HCT116 (cell line): ENCODE measurements at regions not wholly inside any gene's neighbourhood (a gene's known extent, or its start where the extent isn't known, plus 50 kb on each side); places are given as distances from the start of the nearest gene placed in this dataset.

ENCODE experiments used
- ATAC-seq: fragments of 200-7000 bp; cut with Tn5 transposase; 2 replicates; pipeline ENCODE4 v1.9.1; 2020; ENCODE audit warnings: mild to moderate bottlenecking, moderate library complexity
- BruUV-seq: library from RNA; stranded (reverse); fragments of 400-500 nt; replicated peaks from 2 replicates; lab custom pipeline; 2021; lab: Mats Ljungman, UMichigan
- CTCF ChIA-PET: fragments of 300-600 bp; sonication (Branson Sonifier 250); formaldehyde crosslinking; loops from one replicate; lab custom pipeline; 2021; ENCODE audit warnings: antibody characterized with exemption; lab: Charles Lee
- POLR2A ChIA-PET: fragments of 300-600, 350-600 bp; sonication (Branson Sonifier 250); formaldehyde crosslinking; loops from one replicate; lab custom pipeline; 2021; ENCODE audit warnings: antibody characterized with exemption; lab: Charles Lee
- RAD21 ChIA-PET, 2 experiments: fragments of 300-600 bp; sonication (Branson Sonifier 250); formaldehyde crosslinking; loops; one replicate each; lab custom pipeline; 2023; ENCODE audit warnings: low total read pairs in 2 of 2; ENCODE audit not compliant: uncharacterized antibody in 2 of 2, unreplicated experiment in 2 of 2, low non-redundant PET in 1 of 2; lab: Charles Lee
- DNase-seq: peaks from one replicate; pipeline ENCODE4 v3.0.0-alpha.2; 2010; ENCODE audit warnings: low read depth, low spot score
- H2AFZ ChIP-seq: fragments of 200-600 bp; shearing (Covaris generic), sonication (generic); 2 replicates; pipeline ENCODE4 v1.6.1; 2017; ENCODE audit warnings: low read depth, mixed run types, mixed read lengths, antibody characterized with exemption, low read length; ENCODE audit not compliant: poor library complexity, severe bottlenecking
- H3K27ac ChIP-seq: 2 replicates; pipeline ENCODE4 v1.5.1; 2012; ENCODE audit warnings: low read depth, low read length
- H3K27me3 ChIP-seq: fragments of 200-600 bp; sonication (generic); 2 replicates; pipeline ENCODE4 v1.6.1; 2016; ENCODE audit warnings: mixed run types, low read length, mixed read lengths; ENCODE audit not compliant: insufficient read depth
- H3K36me3 ChIP-seq, 2 experiments: fragments of 200-500 bp in 1 of 2; fragments of 200-600 bp in 1 of 2; sonication (Bioruptor generic) in 1 of 2; sonication (generic) in 1 of 2; 2 replicates each; pipeline versions ENCODE4 v1.5.1 to v1.6.1; 2014 to 2016; ENCODE audit warnings: low read length in 2 of 2, inconsistent platforms in 1 of 2, mixed read lengths in 1 of 2, mixed run types in 1 of 2; ENCODE audit not compliant: insufficient read depth in 2 of 2, control insufficient read depth in 1 of 2
- H3K4me1 ChIP-seq, 2 experiments: fragments of 200-600 bp in 1 of 2; sonication (generic) in 1 of 2; 2 replicates each; pipeline versions ENCODE4 v1.5.1 to v1.6.1; 2012 to 2017; ENCODE audit warnings: low read length in 2 of 2, inconsistent platforms in 1 of 2, mild to moderate bottlenecking in 1 of 2, mixed read lengths in 1 of 2, mixed run types in 1 of 2, moderate library complexity in 1 of 2; ENCODE audit not compliant: insufficient read depth in 2 of 2, control insufficient read depth in 1 of 2
- H3K4me2 ChIP-seq: fragments of 200-600 bp; sonication (generic); 2 replicates; pipeline ENCODE4 v1.6.1; 2017; ENCODE audit warnings: mixed run types, low read length, mixed read lengths
- H3K4me3 ChIP-seq, 2 experiments: fragments of 200-600 bp in 1 of 2; sonication (generic) in 1 of 2; replicated peaks in 1 of 2; 2 replicates each; pipeline ENCODE4 v1.5.1; 2011 to 2016; ENCODE audit warnings: low read length in 2 of 2, control low read depth in 1 of 2, low read depth in 1 of 2, mild to moderate bottlenecking in 1 of 2, mixed read lengths in 1 of 2, mixed run types in 1 of 2
- H3K79me2 ChIP-seq: fragments of 200-600 bp; sonication (generic); 2 replicates; pipeline ENCODE4 v1.6.1; 2017; ENCODE audit warnings: mild to moderate bottlenecking, mixed run types, low read length, moderate library complexity, mixed read lengths; ENCODE audit not compliant: insufficient read depth
- H3K9ac ChIP-seq: fragments of 200-600 bp; sonication (generic); 2 replicates; pipeline ENCODE4 v1.6.1; 2016; ENCODE audit warnings: low read length, mixed read lengths
- H3K9me2 ChIP-seq: fragments of 200-600 bp; sonication (generic), shearing (Covaris generic); 2 replicates; pipeline ENCODE4 v1.6.1; 2017; ENCODE audit warnings: mixed run types, mild to moderate bottlenecking, moderate library complexity; ENCODE audit not compliant: insufficient read depth
- H3K9me3 ChIP-seq, 2 experiments: fragments of 200-500 bp in 1 of 2; fragments of 200-600 bp in 1 of 2; sonication (Bioruptor generic) in 1 of 2; sonication (generic) in 1 of 2; 2 replicates each; pipeline ENCODE4 v1.6.1; 2014 to 2017; ENCODE audit warnings: low read length in 2 of 2, mixed read lengths in 2 of 2, inconsistent platforms in 1 of 2, low read depth in 1 of 2, mild to moderate bottlenecking in 1 of 2, mixed run types in 1 of 2, moderate library complexity in 1 of 2; ENCODE audit not compliant: control insufficient read depth in 1 of 2, insufficient read depth in 1 of 2
- H4K20me1 ChIP-seq: fragments of 200-600 bp; sonication (generic), shearing (Covaris generic); 2 replicates; pipeline ENCODE4 v1.6.1; 2017; ENCODE audit warnings: mixed run types, mild to moderate bottlenecking, moderate library complexity; ENCODE audit not compliant: insufficient read depth
- CBX3 ChIP-seq: IDR thresholded peaks from 2 replicates; pipeline ENCODE4 v1.6.1; 2012; ENCODE audit warnings: low read depth
- CEBPB ChIP-seq: IDR thresholded peaks from 2 replicates; pipeline ENCODE4 v1.6.1; 2012; ENCODE audit warnings: low read depth
- CTCF ChIP-seq, 3 experiments: fragments of 200-600 bp in 1 of 3; sonication (generic) in 1 of 3; IDR thresholded peaks in 2 of 3; conservative IDR thresholded peaks in 1 of 3; 2 replicates each; pipeline ENCODE4 v1.5.1; 2012 to 2017; ENCODE audit warnings: low read depth in 2 of 3, low read length in 2 of 3, antibody characterized with exemption in 1 of 3, borderline replicate concordance in 1 of 3, control low read depth in 1 of 3, mild to moderate bottlenecking in 1 of 3, mixed read lengths in 1 of 3, mixed run types in 1 of 3, moderate library complexity in 1 of 3; ENCODE audit not compliant: insufficient read depth in 1 of 3
- EGR1 ChIP-seq: IDR thresholded peaks from 2 replicates; pipeline ENCODE4 v1.6.1; 2012; ENCODE audit warnings: low read depth
- EZH2 ChIP-seq: fragments of 200-600 bp; sonication (generic); IDR thresholded peaks from 2 replicates; pipeline ENCODE4 v1.6.1; 2017; ENCODE audit warnings: antibody characterized with exemption, mixed run types
- EZH2phosphoT487 ChIP-seq: fragments of 200-600 bp; IDR thresholded peaks from 2 replicates; pipeline ENCODE4 v1.6.1; 2018; ENCODE audit warnings: antibody characterized with exemption, borderline replicate concordance
- POLR2AphosphoS5 ChIP-seq: IDR thresholded peaks from 2 replicates; pipeline ENCODE4 v1.6.1; 2011; ENCODE audit warnings: mild to moderate bottlenecking, low read depth, low read length, moderate library complexity
- RAD21 ChIP-seq: IDR thresholded peaks from 2 replicates; pipeline ENCODE4 v1.6.1; 2012; ENCODE audit warnings: low read depth, mild to moderate bottlenecking
- SIN3A ChIP-seq: IDR thresholded peaks from 2 replicates; pipeline ENCODE4 v1.6.1; 2012; ENCODE audit warnings: low read depth
- SP1 ChIP-seq: IDR thresholded peaks from 2 replicates; pipeline ENCODE4 v1.6.1; 2012; ENCODE audit warnings: low read depth
- SRF ChIP-seq: IDR thresholded peaks from 2 replicates; pipeline ENCODE4 v1.6.1; 2012; ENCODE audit warnings: low read depth
- TCF7L2 ChIP-seq: IDR thresholded peaks from 2 replicates; pipeline ENCODE4 v1.7.0; 2011; ENCODE audit warnings: borderline replicate concordance, inconsistent platforms; ENCODE audit not compliant: insufficient read depth, insufficient read length; ENCODE audit errors: extremely low read depth
- YY1 ChIP-seq: IDR thresholded peaks from 2 replicates; pipeline ENCODE4 v1.6.1; 2011; ENCODE audit warnings: low read length, low read depth, moderate library complexity, mild to moderate bottlenecking; ENCODE audit not compliant: insufficient replicate concordance; ENCODE audit errors: extremely low read depth
- ZBTB33 ChIP-seq: IDR thresholded peaks from 2 replicates; pipeline ENCODE4 v1.6.1; 2011; ENCODE audit warnings: mild to moderate bottlenecking, low read length, moderate library complexity; ENCODE audit not compliant: insufficient replicate concordance; ENCODE audit errors: extremely low read depth
- intact Hi-C: fragments of 100-400 bp; cut with micrococcal nuclease; formaldehyde crosslinking; loops from 2 replicates; pipeline ENCODE4 v1.10.0; 2022
- TF ChIP-seq, protein P1 (sequence below): IDR thresholded peaks from 2 replicates; pipeline ENCODE4 v1.6.1; 2012; ENCODE audit warnings: low read depth
- TF ChIP-seq, protein P2 (sequence below): IDR thresholded peaks from 2 replicates; pipeline ENCODE4 v1.6.1; 2012

GRCh38 chr10:3886191-3886590, 101.2 kb upstream of the KLF6 start:
- no peak overlapping the region for H2AFZ ChIP-seq
- no peak overlapping the region for H3K4me3 ChIP-seq
- H3K4me2 ChIP-seq, result no peak overlapping the region
- no peaks in the 10 kb centered on the region for H3K79me2 ChIP-seq
- ATAC-seq, result no peak
- no peak for DNase-seq
- no peak overlapping the region for H3K9ac ChIP-seq
- TF ChIP-seq POLR2AphosphoS5 (no peak), SIN3A (no peak), EZH2 (no peak), EZH2phosphoT487 (no peak), CTCF (IDR thresholded peaks at IDR 0.05 in 2 of 3, conservative IDR thresholded peaks at IDR 0.05 in 1 of 3; ENCODE audit: borderline replicate concordance in 1 of 3, insufficient read depth in 1 of 3, low read depth in 2 of 3, low read length in 2 of 3) (no peak), CEBPB (no peak), SP1 (no peak), ZBTB33 (no peak), CBX3 (no peak), TCF7L2 (no peak), RAD21 (no peak), EGR1 (no peak), YY1 (no peak), SRF (no peak)
- TF ChIP-seq, protein P1, sequence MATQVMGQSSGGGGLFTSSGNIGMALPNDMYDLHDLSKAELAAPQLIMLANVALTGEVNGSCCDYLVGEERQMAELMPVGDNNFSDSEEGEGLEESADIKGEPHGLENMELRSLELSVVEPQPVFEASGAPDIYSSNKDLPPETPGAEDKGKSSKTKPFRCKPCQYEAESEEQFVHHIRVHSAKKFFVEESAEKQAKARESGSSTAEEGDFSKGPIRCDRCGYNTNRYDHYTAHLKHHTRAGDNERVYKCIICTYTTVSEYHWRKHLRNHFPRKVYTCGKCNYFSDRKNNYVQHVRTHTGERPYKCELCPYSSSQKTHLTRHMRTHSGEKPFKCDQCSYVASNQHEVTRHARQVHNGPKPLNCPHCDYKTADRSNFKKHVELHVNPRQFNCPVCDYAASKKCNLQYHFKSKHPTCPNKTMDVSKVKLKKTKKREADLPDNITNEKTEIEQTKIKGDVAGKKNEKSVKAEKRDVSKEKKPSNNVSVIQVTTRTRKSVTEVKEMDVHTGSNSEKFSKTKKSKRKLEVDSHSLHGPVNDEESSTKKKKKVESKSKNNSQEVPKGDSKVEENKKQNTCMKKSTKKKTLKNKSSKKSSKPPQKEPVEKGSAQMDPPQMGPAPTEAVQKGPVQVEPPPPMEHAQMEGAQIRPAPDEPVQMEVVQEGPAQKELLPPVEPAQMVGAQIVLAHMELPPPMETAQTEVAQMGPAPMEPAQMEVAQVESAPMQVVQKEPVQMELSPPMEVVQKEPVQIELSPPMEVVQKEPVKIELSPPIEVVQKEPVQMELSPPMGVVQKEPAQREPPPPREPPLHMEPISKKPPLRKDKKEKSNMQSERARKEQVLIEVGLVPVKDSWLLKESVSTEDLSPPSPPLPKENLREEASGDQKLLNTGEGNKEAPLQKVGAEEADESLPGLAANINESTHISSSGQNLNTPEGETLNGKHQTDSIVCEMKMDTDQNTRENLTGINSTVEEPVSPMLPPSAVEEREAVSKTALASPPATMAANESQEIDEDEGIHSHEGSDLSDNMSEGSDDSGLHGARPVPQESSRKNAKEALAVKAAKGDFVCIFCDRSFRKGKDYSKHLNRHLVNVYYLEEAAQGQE, result no peak
- TF ChIP-seq, protein P2, sequence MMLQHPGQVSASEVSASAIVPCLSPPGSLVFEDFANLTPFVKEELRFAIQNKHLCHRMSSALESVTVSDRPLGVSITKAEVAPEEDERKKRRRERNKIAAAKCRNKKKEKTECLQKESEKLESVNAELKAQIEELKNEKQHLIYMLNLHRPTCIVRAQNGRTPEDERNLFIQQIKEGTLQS, result no peak
- H3K27me3 ChIP-seq, result no peaks in the 10 kb centered on the region
- no peaks in the 10 kb centered on the region for H3K36me3 ChIP-seq
- ChIA-PET CTCF (no interaction called here), POLR2A (interaction anchor here (0.9 kb wide), 1 partner anchor 101 kb away, joined by 3 read pairs; the partner anchor contains the start of gene KLF6), RAD21 (no interaction called here)
- H3K9me2 ChIP-seq, result no peaks in the 10 kb centered on the region
- no peak overlapping the region for H3K27ac ChIP-seq
- H3K9me3 ChIP-seq, result no peaks in the 10 kb centered on the region
- H3K4me1 ChIP-seq, result peaks cover 27 to 48% of the 10 kb centered on the region in 2 experiments
- no TSS peak for BruUV-seq
- H4K20me1 ChIP-seq, result no peaks in the 10 kb centered on the region
- intact Hi-C loops, result no loop called here
